A673 (cell line): ENCODE measurements at regions not wholly inside any gene's neighbourhood (a gene's known extent, or its start where the extent isn't known, plus 50 kb on each side); places are given as distances from the start of the nearest gene placed in this dataset.
"Not testable (repeated sequence)": the region's sequence is repeated elsewhere in the genome, so short reads cannot be mapped to it uniquely, and the experiment has no call there.

ENCODE experiments used
- BruUV-seq: library from RNA; stranded (reverse); fragments of 400-500 nt; replicated peaks from 2 replicates; lab custom pipeline; 2021; lab: Mats Ljungman, UMichigan
- CTCF ChIA-PET: fragments of 300-600 bp; sonication (Branson Sonifier 250); formaldehyde crosslinking; loops from one replicate; lab custom pipeline; 2022; ENCODE audit warnings: antibody characterized with exemption; lab: Charles Lee
- POLR2A ChIA-PET: fragments of 300-600 bp; sonication (Branson Sonifier 250); formaldehyde crosslinking; loops from one replicate; lab custom pipeline; 2022; ENCODE audit warnings: antibody characterized with exemption; ENCODE audit not compliant: low non-redundant PET; lab: Charles Lee
- DNase-seq: peaks from one replicate; pipeline ENCODE4 v3.0.0-alpha.2; 2015; ENCODE audit warnings: low spot score
- H3K27ac ChIP-seq: fragments of 200-600 bp; sonication (generic); 2 replicates; pipeline ENCODE4 v1.5.1; 2016; ENCODE audit warnings: mixed run types, low read depth, mild to moderate bottlenecking, mixed read lengths, antibody characterized with exemption, low read length; ENCODE audit not compliant: poor library complexity, severe bottlenecking
- H3K27me3 ChIP-seq: fragments of 200-600 bp; sonication (generic); replicated peaks from 2 replicates; pipeline ENCODE4 v1.6.1; 2017; ENCODE audit warnings: mixed run types, low read depth, mild to moderate bottlenecking, mixed read lengths, antibody characterized with exemption, low read length; ENCODE audit not compliant: insufficient read depth, poor library complexity
- H3K36me3 ChIP-seq: fragments of 200-600 bp; sonication (generic); 2 replicates; pipeline ENCODE4 v1.6.1; 2016; ENCODE audit warnings: mixed run types, mild to moderate bottlenecking, mixed read lengths, antibody characterized with exemption, low read length; ENCODE audit not compliant: insufficient read depth, poor library complexity, severe bottlenecking
- H3K4me1 ChIP-seq: fragments of 200-600 bp; sonication (generic); 2 replicates; pipeline ENCODE4 v1.6.1; 2017; ENCODE audit warnings: mixed run types, mild to moderate bottlenecking, mixed read lengths, antibody characterized with exemption, low read length; ENCODE audit not compliant: insufficient read depth, poor library complexity, severe bottlenecking
- H3K4me3 ChIP-seq: fragments of 200-600 bp; sonication (generic); 2 replicates; pipeline ENCODE4 v1.5.1; 2016; ENCODE audit warnings: low read depth, mixed run types, mild to moderate bottlenecking, mixed read lengths, low read length; ENCODE audit not compliant: poor library complexity, severe bottlenecking
- H3K9me3 ChIP-seq: fragments of 200-600 bp; sonication (generic); 2 replicates; pipeline ENCODE4 v1.6.1; 2016; ENCODE audit warnings: mixed run types, low read depth, mild to moderate bottlenecking, mixed read lengths, antibody characterized with exemption, low read length; ENCODE audit not compliant: poor library complexity, severe bottlenecking
- EZH2 ChIP-seq: fragments of 200-600 bp; sonication (generic); IDR thresholded peaks from 2 replicates; pipeline ENCODE4 v1.6.1; 2017; ENCODE audit warnings: borderline replicate concordance, low read depth, mild to moderate bottlenecking, mixed read lengths, antibody characterized with exemption, low read length; ENCODE audit not compliant: poor library complexity, severe bottlenecking
- intact Hi-C: fragments of 100-400 bp; cut with micrococcal nuclease; formaldehyde crosslinking; loops from one replicate; pipeline ENCODE4 v1.10.0; 2022; ENCODE audit not compliant: unreplicated experiment
- TF ChIP-seq, protein P1 (sequence below): fragments of 300-800, 200-600 bp; sonication (generic); conservative IDR thresholded peaks from 2 replicates; pipeline ENCODE4 v1.5.1; 2017; ENCODE audit warnings: low read depth, mild to moderate bottlenecking, antibody characterized with exemption, low read length, moderate library complexity, mixed read lengths

DNA sequence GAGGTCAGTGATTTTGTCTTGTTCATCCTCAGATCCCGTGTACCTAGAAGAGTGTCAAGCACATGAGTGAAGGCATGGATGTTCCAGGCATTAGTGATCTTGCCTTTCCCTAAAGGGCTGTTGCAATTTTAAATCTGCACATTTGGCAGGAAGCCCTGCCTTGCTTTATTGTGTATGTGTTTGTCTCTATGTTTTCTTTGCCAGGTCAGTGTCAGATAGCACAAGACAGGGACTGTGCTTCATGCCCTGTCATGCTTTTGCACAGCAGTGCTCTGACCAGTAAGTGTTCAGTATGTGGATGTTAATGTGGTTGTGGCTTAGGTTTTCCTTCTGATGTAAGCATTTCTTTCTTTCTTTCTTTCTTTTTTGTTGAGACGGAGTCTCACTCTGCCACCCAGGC lies 131.5 kb downstream of the RGPD3 start:
- POLR2A ChIA-PET: no interaction called here
- no peak for DNase-seq
- H3K27me3 ChIP-seq: no peaks in the 10 kb centered on the region
- no TSS peak for BruUV-seq
- CTCF ChIA-PET: no interaction called here
- peaks cover 6% of the 10 kb centered on the region for H3K4me1 ChIP-seq
- no peaks in the 10 kb centered on the region for H3K36me3 ChIP-seq
- intact Hi-C loops: no loop called here
- no peak overlapping the region for H3K27ac ChIP-seq
- TF ChIP-seq EZH2: no peak
- TF ChIP-seq, protein P1, sequence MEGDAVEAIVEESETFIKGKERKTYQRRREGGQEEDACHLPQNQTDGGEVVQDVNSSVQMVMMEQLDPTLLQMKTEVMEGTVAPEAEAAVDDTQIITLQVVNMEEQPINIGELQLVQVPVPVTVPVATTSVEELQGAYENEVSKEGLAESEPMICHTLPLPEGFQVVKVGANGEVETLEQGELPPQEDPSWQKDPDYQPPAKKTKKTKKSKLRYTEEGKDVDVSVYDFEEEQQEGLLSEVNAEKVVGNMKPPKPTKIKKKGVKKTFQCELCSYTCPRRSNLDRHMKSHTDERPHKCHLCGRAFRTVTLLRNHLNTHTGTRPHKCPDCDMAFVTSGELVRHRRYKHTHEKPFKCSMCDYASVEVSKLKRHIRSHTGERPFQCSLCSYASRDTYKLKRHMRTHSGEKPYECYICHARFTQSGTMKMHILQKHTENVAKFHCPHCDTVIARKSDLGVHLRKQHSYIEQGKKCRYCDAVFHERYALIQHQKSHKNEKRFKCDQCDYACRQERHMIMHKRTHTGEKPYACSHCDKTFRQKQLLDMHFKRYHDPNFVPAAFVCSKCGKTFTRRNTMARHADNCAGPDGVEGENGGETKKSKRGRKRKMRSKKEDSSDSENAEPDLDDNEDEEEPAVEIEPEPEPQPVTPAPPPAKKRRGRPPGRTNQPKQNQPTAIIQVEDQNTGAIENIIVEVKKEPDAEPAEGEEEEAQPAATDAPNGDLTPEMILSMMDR: no peak
- no peaks in the 10 kb centered on the region for H3K9me3 ChIP-seq
- H3K4me3 ChIP-seq: no peak overlapping the region

DNA sequence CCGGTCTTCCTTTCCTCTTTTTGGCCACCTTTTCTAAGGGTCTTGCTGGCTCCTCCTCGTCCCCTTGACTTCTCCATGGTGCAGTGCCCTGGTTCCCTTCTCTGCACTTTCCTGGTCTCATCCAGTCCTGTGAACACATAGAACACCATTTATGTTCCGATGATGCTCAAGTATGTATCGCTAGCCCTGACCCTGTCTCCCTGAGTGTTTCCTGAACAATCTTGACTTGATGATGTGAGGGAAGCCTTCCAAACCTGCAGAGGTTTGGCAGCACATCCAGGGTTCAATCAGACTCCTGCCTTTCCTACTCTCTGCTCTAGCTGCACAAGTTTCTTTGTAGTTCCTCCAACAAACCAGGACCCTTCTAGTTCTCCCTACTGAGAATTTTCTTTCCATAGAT lies 132.1 kb downstream of the RGPD3 start:
- H3K27ac ChIP-seq: no peak overlapping the region
- no peak overlapping the region for H3K4me3 ChIP-seq
- TF ChIP-seq, protein P1: no peak
- TF ChIP-seq EZH2: no peak
- ChIA-PET CTCF (no interaction called here), POLR2A (no interaction called here)
- H3K9me3 ChIP-seq: no peaks in the 10 kb centered on the region
- no peaks in the 10 kb centered on the region for H3K27me3 ChIP-seq
- BruUV-seq: no TSS peak
- DNase-seq: no peak
- H3K36me3 ChIP-seq: no peaks in the 10 kb centered on the region
- peaks cover 6% of the 10 kb centered on the region for H3K4me1 ChIP-seq
- intact Hi-C loops: no loop called here

DNA sequence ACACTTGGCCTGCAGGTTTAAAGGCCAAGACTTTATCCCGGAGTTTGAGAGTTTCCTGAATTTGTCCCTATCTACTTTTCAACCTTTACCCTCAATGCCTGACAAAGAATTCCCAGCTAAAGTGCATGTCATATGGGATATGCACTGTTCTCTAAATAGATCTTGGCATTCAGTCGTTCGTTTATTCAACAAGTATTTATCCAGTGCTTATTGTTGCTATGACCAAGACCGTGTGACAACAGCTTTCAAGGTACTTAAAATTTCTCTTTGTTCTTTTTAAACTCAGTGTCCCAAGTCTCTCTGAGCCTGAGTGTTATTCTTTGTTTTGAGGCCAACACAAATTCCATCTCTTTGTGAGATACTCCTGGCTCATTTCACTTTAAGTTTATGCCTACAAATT lies 133.4 kb downstream of the RGPD3 start:
- Histone ChIP-seq H3K27ac (no peak overlapping the region), H3K4me3 (no peak overlapping the region), H3K4me1 (peaks cover 6% of the 10 kb centered on the region), H3K36me3 (no peaks in the 10 kb centered on the region), H3K27me3 (no peaks in the 10 kb centered on the region), H3K9me3 (no peaks in the 10 kb centered on the region)
- TF ChIP-seq, protein P1: no peak
- no peak for TF ChIP-seq EZH2
- ChIA-PET POLR2A (no interaction called here), CTCF (no interaction called here)
- intact Hi-C loops: no loop called here
- DNase-seq: no peak
- BruUV-seq: no TSS peak

DNA sequence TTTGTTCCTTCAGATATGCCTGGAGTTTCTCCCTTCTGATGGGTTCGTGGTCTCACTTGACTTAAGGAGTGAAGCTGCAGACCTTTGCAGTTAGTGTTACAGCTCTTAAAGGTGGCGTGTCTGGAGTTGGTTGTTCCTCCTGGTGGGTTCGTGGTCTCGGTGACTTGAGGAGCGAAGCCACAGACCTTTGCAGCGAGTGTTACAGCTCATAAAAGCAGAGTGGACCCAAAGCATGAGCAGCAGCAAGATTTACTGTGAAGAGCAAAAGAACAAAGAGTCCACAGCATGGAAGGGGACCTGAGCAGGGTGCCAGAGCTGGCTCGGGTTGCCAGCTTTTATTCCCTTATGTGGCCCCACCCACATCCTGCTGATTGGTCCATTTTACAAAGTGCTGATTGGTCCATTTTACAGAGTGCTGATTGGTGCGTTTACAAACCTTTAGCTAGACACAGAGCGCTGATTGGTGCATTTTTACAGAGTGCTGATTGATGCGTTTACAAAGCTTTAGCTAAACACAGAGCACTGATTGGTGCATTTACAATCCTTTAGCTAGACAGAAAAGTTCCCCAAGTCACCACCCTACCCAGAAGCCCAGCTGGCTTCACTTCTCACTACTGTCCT lies 134.8 kb downstream of the RGPD3 start:
- intact Hi-C loops, H3K36me3 ChIP-seq, H3K27me3 ChIP-seq, H3K4me3 ChIP-seq, H3K4me1 ChIP-seq, BruUV-seq, CTCF ChIA-PET, H3K9me3 ChIP-seq, DNase-seq, POLR2A ChIA-PET, H3K27ac ChIP-seq: not testable (repeated sequence)
